ENCODE measurements at regions not wholly inside any gene's neighbourhood (a gene's known extent, or its start where the extent isn't known, plus 50 kb on each side); places are given as distances from the start of the nearest gene placed in this dataset.

GRCh38 chr10:47181052-47181849 is 118.7 kb upstream of the GDF10 start:
- TF ChIP-seq, protein P1, sequence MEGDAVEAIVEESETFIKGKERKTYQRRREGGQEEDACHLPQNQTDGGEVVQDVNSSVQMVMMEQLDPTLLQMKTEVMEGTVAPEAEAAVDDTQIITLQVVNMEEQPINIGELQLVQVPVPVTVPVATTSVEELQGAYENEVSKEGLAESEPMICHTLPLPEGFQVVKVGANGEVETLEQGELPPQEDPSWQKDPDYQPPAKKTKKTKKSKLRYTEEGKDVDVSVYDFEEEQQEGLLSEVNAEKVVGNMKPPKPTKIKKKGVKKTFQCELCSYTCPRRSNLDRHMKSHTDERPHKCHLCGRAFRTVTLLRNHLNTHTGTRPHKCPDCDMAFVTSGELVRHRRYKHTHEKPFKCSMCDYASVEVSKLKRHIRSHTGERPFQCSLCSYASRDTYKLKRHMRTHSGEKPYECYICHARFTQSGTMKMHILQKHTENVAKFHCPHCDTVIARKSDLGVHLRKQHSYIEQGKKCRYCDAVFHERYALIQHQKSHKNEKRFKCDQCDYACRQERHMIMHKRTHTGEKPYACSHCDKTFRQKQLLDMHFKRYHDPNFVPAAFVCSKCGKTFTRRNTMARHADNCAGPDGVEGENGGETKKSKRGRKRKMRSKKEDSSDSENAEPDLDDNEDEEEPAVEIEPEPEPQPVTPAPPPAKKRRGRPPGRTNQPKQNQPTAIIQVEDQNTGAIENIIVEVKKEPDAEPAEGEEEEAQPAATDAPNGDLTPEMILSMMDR (IDR thresholded peaks at IDR 0.05): no peak
- no peak for TF ChIP-seq REST (IDR thresholded peaks at IDR 0.05; ENCODE audit: insufficient read depth in 1 of 2, low read depth in 2 of 2, low read length in 1 of 2)
